H9 (cell line): ENCODE measurements at regions not wholly inside any gene's neighbourhood (a gene's known extent, or its start where the extent isn't known, plus 50 kb on each side); places are given as distances from the start of the nearest gene placed in this dataset.

Experiments used
- DNase-seq: peaks from one replicate; pipeline ENCODE4 v3.0.0-alpha.2; 2017
- H2AFZ ChIP-seq: one replicate; pipeline ENCODE4 v1.6.1; 2013; ENCODE audit warnings: mild to moderate bottlenecking, low read length, control low read depth, moderate library complexity
- H2AK5ac ChIP-seq: 2 replicates; pipeline ENCODE4 v1.6.1; 2013; ENCODE audit warnings: low read length, control low read depth, mixed read lengths; ENCODE audit not compliant: insufficient read length
- H2BK120ac ChIP-seq: one replicate; pipeline ENCODE4 v1.6.1; 2013; ENCODE audit warnings: low read depth, mild to moderate bottlenecking, low read length, control low read depth, inconsistent platforms; ENCODE audit not compliant: poor library complexity, severe bottlenecking
- H2BK12ac ChIP-seq: 2 replicates; pipeline ENCODE4 v1.6.1; 2013; ENCODE audit warnings: low read length, control low read depth, mixed read lengths, low read depth; ENCODE audit not compliant: insufficient read length
- H2BK15ac ChIP-seq: 2 replicates; pipeline ENCODE4 v1.6.1; 2013; ENCODE audit warnings: low read depth, low read length, control low read depth
- H2BK20ac ChIP-seq: one replicate; pipeline ENCODE4 v1.6.1; 2013; ENCODE audit warnings: low read depth, mild to moderate bottlenecking, low read length, control low read depth, inconsistent platforms; ENCODE audit not compliant: poor library complexity, severe bottlenecking
- H2BK5ac ChIP-seq: 2 replicates; pipeline ENCODE4 v1.6.1; 2013; ENCODE audit warnings: low read length, control low read depth, mixed read lengths; ENCODE audit not compliant: insufficient read length
- H3K14ac ChIP-seq: 2 replicates; pipeline ENCODE4 v1.6.1; 2013; ENCODE audit warnings: low read length, control low read depth; ENCODE audit not compliant: insufficient read depth
- H3K18ac ChIP-seq: 2 replicates; pipeline ENCODE4 v1.6.1; 2013; ENCODE audit warnings: low read depth, mild to moderate bottlenecking, mixed read lengths, low read length, control low read depth; ENCODE audit not compliant: insufficient read length
- H3K23ac ChIP-seq: 2 replicates; pipeline ENCODE4 v1.6.1; 2013; ENCODE audit warnings: low read length, control low read depth, mixed read lengths, low read depth; ENCODE audit not compliant: insufficient read length
- H3K23me2 ChIP-seq: 2 replicates; pipeline ENCODE4 v1.6.1; 2013; ENCODE audit warnings: low read depth, mild to moderate bottlenecking, mixed read lengths, low read length, control low read depth; ENCODE audit not compliant: insufficient read length, poor library complexity, severe bottlenecking
- H3K27ac ChIP-seq: 2 replicates; pipeline ENCODE4 v1.5.1; 2013; ENCODE audit warnings: low read length, control low read depth, mixed read lengths, low read depth; ENCODE audit not compliant: insufficient read length
- H3K27me3 ChIP-seq: 2 replicates; pipeline ENCODE4 v1.6.1; 2013; ENCODE audit warnings: low read length, control low read depth, inconsistent platforms; ENCODE audit not compliant: insufficient read depth
- H3K4ac ChIP-seq: 2 replicates; pipeline ENCODE4 v1.6.1; 2013; ENCODE audit warnings: low read depth, mild to moderate bottlenecking, control low read depth, inconsistent platforms, low read length, moderate library complexity
- H3K4me1 ChIP-seq: 2 replicates; pipeline ENCODE4 v1.6.1; 2013; ENCODE audit warnings: low read length, control low read depth, inconsistent platforms; ENCODE audit not compliant: insufficient read depth
- H3K4me2 ChIP-seq: 2 replicates; pipeline ENCODE4 v1.6.1; 2013; ENCODE audit warnings: low read length, control low read depth, mixed read lengths; ENCODE audit not compliant: insufficient read length, insufficient read depth
- H3K56ac ChIP-seq: 2 replicates; pipeline ENCODE4 v1.6.1; 2013; ENCODE audit warnings: low read depth, mild to moderate bottlenecking, mixed read lengths, low read length, control low read depth; ENCODE audit not compliant: insufficient read length
- H3K79me1 ChIP-seq: 2 replicates; pipeline ENCODE4 v1.6.1; 2013; ENCODE audit warnings: low read depth, mild to moderate bottlenecking, moderate library complexity, low read length, control low read depth, inconsistent platforms; ENCODE audit not compliant: insufficient read depth, poor library complexity, severe bottlenecking
- H3K79me2 ChIP-seq: 2 replicates; pipeline ENCODE4 v1.6.1; 2013; ENCODE audit warnings: low read length, control low read depth, inconsistent platforms; ENCODE audit not compliant: insufficient read depth
- H3K9ac ChIP-seq: 2 replicates; pipeline ENCODE4 v1.6.1; 2013; ENCODE audit warnings: low read length, control low read depth, mixed read lengths; ENCODE audit not compliant: insufficient read length; ENCODE audit errors: extremely low read depth
- H3K9me3 ChIP-seq: one replicate; pipeline ENCODE4 v1.6.1; 2013; ENCODE audit warnings: low read depth, low read length, inconsistent platforms; ENCODE audit not compliant: control insufficient read depth
- H3T11ph ChIP-seq: one replicate; pipeline ENCODE4 v1.6.1; 2013; ENCODE audit warnings: mild to moderate bottlenecking, low read length, control low read depth, inconsistent platforms
- H4K20me1 ChIP-seq: one replicate; pipeline ENCODE4 v1.6.1; 2013; ENCODE audit not compliant: control insufficient read depth, insufficient read length, insufficient read depth
- H4K5ac ChIP-seq: 2 replicates; pipeline ENCODE4 v1.6.1; 2013; ENCODE audit warnings: low read depth, mild to moderate bottlenecking, mixed read lengths, low read length, control low read depth; ENCODE audit not compliant: insufficient read length
- H4K8ac ChIP-seq: replicated peaks from 2 replicates; pipeline ENCODE4 v1.6.1; 2013; ENCODE audit warnings: low read length, control low read depth, mixed read lengths, low read depth; ENCODE audit not compliant: insufficient read length
- H4K91ac ChIP-seq: 2 replicates; pipeline ENCODE4 v1.6.1; 2013; ENCODE audit warnings: low read depth, mild to moderate bottlenecking, moderate library complexity, mixed read lengths, low read length, control low read depth; ENCODE audit not compliant: insufficient read length
- H3K27ac Mint-ChIP-seq, 3 experiments: 2 replicates in 2 of 3; 3 replicates in 1 of 3; pipeline ENCODE4 v1.8.0; 2020 to 2021; ENCODE audit warnings: mixed read lengths in 3 of 3, mild to moderate bottlenecking in 1 of 3, moderate library complexity in 1 of 3
- H3K27me3 Mint-ChIP-seq: 2 replicates; pipeline ENCODE4 v1.8.0; 2021; ENCODE audit warnings: low read depth, mild to moderate bottlenecking, moderate library complexity, mixed read lengths
- H3K36me3 Mint-ChIP-seq, 3 experiments: 2 replicates in 2 of 3; 3 replicates in 1 of 3; pipeline ENCODE4 v1.8.0; 2020 to 2021; ENCODE audit warnings: low read depth in 3 of 3, mixed read lengths in 3 of 3; ENCODE audit not compliant: insufficient read depth in 1 of 3
- H3K4me1 Mint-ChIP-seq, 2 experiments: 2 replicates each; pipeline ENCODE4 v1.8.0; 2020; ENCODE audit warnings: mixed read lengths in 2 of 2
- H3K4me3 Mint-ChIP-seq, 2 experiments: 2 replicates in 1 of 2; 3 replicates in 1 of 2; pipeline ENCODE4 v1.8.0; 2020 to 2021; ENCODE audit warnings: mild to moderate bottlenecking in 2 of 2, mixed read lengths in 2 of 2, moderate library complexity in 1 of 2
- H3K9me3 Mint-ChIP-seq, 2 experiments: 2 replicates in 1 of 2; 3 replicates in 1 of 2; pipeline ENCODE4 v1.8.0; 2020; ENCODE audit warnings: mild to moderate bottlenecking in 2 of 2, mixed read lengths in 2 of 2, moderate library complexity in 1 of 2
- WGBS: extraction: QIAGEN DNeasy Blood & Tissue Kit; methylation state at CpG from one replicate; pipeline ENCODE4 v1.1.7; 2013; ENCODE audit warnings: missing lambda C conversion rate, low lambda C conversion rate, mixed read lengths; ENCODE audit not compliant: insufficient read length; ENCODE audit errors: extremely low coverage; 5-methylcytosine and 5-hydroxymethylcytosine counted together
- TF ChIP-seq, protein P1 (sequence below): fragments of 200-600 bp; sonication (generic); conservative IDR thresholded peaks from 3 replicates; pipeline ENCODE4 v1.8.0; 2021; ENCODE audit warnings: antibody characterized with exemption, mild to moderate bottlenecking

DNA sequence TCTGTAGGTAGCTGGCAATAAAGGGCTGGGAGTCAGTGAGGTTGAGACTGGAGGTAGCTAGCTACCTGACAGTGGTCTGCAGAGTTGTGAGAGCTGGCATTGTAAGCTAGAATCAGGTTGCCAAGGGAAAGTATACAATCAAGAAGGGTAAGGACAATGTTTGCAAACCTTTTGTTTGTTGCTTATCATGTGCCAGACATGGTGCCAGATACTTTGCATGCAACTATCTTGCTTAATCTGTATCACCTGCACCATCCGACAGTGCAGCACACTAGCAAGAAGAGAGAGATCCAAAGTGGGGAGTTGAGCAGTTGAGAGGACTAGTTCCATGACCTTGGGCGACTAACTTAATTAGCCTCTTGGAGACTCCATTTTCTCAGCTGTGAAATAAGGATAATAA is 236.4 kb downstream of the PDCD6IP start:
- no peak overlapping the region for H3K4ac ChIP-seq
- no peak overlapping the region for H3K14ac ChIP-seq
- no peak overlapping the region for H3K56ac ChIP-seq
- no peak overlapping the region for H3K4me3 Mint-ChIP-seq
- H3K9me3 ChIP-seq, result no peaks in the 10 kb centered on the region
- no peak overlapping the region for H2BK20ac ChIP-seq
- no peak overlapping the region for H2BK15ac ChIP-seq
- WGBS, result no CpG with 5 or more reads among the region's 2 CpGs
- no peaks in the 10 kb centered on the region for H3K36me3 Mint-ChIP-seq
- H2AFZ ChIP-seq, result no peak overlapping the region
- H3K23ac ChIP-seq, result no peak overlapping the region
- H3K9me3 Mint-ChIP-seq, result no peaks in the 10 kb centered on the region
- H3K23me2 ChIP-seq, result no peaks in the 10 kb centered on the region
- no peak for DNase-seq
- no peaks in the 10 kb centered on the region for H4K20me1 ChIP-seq
- H4K8ac ChIP-seq, result no peak overlapping the region
- H2BK12ac ChIP-seq, result no peak overlapping the region
- no peaks in the 10 kb centered on the region for H3K4me1 ChIP-seq
- H3K27me3 ChIP-seq, result no peaks in the 10 kb centered on the region
- no peak overlapping the region for H3K9ac ChIP-seq
- no peak overlapping the region for H3K18ac ChIP-seq
- no peak overlapping the region for H3T11ph ChIP-seq
- no peak overlapping the region for H2BK120ac ChIP-seq
- TF ChIP-seq, protein P1, sequence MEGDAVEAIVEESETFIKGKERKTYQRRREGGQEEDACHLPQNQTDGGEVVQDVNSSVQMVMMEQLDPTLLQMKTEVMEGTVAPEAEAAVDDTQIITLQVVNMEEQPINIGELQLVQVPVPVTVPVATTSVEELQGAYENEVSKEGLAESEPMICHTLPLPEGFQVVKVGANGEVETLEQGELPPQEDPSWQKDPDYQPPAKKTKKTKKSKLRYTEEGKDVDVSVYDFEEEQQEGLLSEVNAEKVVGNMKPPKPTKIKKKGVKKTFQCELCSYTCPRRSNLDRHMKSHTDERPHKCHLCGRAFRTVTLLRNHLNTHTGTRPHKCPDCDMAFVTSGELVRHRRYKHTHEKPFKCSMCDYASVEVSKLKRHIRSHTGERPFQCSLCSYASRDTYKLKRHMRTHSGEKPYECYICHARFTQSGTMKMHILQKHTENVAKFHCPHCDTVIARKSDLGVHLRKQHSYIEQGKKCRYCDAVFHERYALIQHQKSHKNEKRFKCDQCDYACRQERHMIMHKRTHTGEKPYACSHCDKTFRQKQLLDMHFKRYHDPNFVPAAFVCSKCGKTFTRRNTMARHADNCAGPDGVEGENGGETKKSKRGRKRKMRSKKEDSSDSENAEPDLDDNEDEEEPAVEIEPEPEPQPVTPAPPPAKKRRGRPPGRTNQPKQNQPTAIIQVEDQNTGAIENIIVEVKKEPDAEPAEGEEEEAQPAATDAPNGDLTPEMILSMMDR, result no peak
- no peak overlapping the region for H2AK5ac ChIP-seq
- H3K27me3 Mint-ChIP-seq, result no peaks in the 10 kb centered on the region
- no peaks in the 10 kb centered on the region for H3K4me1 Mint-ChIP-seq
- no peak overlapping the region for H3K4me2 ChIP-seq
- H2BK5ac ChIP-seq, result no peak overlapping the region
- no peak overlapping the region for H3K27ac ChIP-seq
- H3K79me2 ChIP-seq, result no peaks in the 10 kb centered on the region
- H4K5ac ChIP-seq, result no peak overlapping the region
- no peak overlapping the region for H3K27ac Mint-ChIP-seq
- no peak overlapping the region for H4K91ac ChIP-seq
- H3K79me1 ChIP-seq, result no peaks in the 10 kb centered on the region
